ENCODE measurements at regions not wholly inside any gene's neighbourhood (a gene's known extent, or its start where the extent isn't known, plus 50 kb on each side); places are given as distances from the start of the nearest gene placed in this dataset.
"Not testable (repeated sequence)": the region's sequence is repeated elsewhere in the genome, so short reads cannot be mapped to it uniquely, and the experiment has no call there.

DNA sequence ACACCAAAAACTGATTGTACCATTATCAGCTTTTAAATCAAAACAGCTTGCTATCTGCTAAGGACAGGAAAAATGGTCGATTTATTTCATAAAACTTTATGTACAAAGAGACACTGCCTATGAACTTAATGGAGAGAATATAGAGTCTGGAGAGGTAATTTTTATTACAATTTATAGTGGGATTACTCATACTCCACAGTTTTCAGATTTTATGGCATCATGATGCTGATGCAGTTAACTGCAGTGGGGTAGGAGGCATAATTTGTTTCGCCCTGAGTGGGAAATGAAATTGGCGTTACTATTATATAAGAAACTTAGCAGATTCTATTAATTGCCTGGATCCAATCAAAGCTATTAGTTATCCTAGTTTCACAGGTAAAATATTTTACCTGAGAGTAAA lies 301.4 kb downstream of the KLF12 start:
- no peak for DNase-seq

DNA sequence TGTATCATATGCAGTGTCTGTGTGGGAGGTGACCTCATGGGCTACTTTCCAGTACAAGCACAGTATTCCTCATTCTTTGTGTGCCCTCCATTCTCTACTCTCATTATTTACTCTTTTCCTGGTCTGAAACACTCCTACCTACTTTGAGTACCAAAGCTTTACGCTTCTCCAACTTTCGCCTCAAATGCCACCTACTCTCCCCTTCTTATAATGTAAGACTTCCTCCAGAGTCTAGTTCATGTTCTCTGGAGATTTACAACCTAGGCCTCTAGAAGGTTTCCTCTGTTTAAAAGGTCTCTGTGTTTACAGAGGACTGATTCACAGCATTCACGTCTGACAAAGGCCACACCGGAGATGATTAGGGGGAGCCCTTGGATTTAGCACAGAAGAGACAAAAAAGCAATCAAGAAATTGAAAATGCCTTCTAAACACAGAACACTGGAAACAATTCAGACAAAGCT lies 302.0 kb downstream of the KLF12 start:
- DNase-seq: no peak

DNA sequence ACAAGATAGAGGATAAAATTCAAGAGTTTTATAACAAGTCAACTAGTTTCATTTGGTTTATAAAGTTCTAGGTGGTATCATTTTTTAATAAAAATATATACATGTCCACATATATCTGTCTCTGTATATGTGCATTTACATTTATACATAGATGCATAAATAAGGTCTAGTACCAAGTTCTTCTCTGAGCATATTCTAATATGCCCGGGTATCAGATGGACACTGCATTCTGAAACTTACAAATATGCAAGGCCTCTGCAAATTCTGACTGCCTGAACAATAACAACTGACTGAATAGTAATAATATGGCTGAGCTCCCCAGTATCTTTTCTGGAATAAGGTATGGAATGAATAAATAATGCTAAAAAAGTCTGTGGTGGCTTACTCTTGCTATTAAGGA lies 304.8 kb downstream of the KLF12 start:
- DNase-seq: no peak

DNA sequence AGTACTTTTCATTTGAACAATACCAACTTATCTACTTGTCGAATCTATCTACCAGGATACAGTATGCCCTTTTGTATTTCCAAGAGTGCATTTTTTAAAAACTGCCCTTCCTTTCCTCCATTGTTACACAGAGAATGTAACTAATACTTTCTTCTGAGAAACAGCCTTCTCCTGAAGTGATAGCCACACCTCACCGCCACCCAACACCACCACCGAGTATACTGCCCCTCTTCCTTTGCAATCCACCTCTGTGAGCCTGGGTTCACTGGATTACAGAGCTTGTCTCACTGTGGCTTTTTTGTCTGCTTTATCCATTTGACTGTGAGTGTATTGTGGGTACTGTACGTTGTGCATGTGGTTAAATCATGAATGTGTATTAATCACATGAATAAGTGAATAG lies 305.4 kb downstream of the KLF12 start:
- no peak for DNase-seq

DNA sequence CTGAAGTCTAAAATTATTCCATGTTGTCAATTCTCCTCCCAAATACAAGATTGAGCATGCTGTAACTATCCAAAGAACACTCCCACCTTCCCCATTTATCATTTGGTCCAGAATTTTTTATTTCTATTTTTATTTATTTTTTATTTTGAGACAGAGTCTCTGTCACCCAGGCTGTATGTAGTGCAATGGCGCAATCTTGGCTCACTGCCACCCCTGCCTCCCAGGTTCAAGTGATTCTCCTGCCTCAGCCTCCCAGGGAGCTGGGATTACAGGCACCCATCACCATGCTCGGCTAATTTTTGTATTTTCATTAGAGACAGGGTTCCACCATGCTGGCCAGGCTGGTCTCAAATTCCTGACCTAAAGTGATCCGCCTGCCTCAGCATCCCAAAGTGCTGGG lies 306.8 kb downstream of the KLF12 start:
- DNase-seq: no peak

DNA sequence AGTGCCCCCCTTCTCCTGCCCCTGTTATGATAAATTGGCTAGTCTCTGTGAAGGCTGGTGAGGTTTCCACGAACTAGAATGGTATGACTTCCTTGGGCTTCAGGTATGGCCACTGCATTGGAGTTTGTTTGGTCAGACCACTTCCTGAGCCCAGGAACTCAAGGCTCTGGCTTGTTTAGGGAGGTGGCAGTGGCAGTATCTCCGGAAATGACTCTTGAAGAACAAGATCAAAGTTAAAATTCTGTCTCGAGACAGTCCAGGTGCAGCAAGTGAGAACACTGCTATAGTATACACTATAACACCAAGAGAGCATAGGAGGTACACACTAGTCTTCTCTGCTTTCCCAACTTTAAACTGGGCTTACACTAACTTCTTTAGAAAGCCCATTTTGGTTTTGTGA lies 309.1 kb downstream of the KLF12 start:
- no peak for DNase-seq

DNA sequence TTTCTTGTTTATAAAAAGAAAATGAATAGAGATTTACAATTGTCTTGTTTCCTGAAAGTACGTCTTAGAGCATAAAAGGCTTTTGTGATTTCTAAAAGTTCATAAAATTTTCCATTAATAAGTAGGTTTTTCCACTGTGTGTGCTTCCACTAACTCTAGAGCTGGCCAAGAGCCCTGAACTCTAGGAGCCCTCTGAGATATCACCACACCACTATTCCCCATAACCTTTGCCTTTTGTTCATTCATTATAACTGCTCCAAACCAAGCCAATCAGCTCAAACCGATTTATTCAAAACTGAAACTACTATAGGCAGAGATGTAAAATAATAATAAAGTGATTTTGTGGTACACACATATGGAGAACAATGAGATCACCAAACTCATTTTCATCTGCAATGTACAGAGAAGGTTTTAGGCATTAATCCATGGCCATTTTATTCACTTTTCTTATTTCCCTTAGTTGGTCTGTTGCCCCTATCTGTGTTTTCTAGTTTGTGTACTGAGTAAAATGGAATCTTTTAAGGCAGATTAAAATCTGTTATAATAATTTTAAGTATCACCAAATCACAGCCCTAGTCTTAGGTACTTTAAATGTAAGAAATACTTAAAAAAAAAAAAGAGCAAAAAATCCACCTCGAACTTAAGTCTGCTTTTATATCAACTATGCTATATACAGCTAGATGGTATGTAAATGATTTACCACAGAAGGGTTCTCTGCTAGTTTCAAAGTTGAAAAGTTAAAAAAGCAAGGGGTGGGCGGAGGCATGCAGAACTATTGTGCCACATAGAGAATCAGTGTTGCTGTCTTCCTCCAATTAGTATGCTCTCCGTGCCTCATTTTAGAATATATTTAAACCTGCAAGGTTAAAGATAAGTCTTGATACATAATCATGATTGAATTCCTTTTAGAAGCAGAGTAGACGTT lies 311.3 kb downstream of the KLF12 start:
- no peak for DNase-seq

DNA sequence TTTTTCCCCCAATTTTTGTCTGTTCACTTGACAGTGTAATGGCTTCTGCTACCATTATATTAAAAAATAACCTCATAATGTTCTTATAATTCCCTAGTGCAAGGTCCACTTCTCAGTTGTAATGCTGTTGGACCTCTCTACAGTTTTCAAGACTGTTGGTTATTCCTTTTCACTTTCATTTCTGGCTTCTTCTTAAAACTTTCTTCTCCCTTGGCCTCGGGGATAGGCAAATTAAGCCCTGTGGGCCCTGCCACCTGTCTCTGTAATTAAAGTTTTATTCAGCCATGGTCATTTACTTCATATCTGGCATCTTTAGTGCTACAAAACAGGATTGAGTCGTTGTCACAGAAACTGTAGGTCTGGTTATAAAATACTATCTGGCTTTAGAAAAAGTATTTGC lies 313.5 kb downstream of the KLF12 start:
- no peak for DNase-seq

DNA sequence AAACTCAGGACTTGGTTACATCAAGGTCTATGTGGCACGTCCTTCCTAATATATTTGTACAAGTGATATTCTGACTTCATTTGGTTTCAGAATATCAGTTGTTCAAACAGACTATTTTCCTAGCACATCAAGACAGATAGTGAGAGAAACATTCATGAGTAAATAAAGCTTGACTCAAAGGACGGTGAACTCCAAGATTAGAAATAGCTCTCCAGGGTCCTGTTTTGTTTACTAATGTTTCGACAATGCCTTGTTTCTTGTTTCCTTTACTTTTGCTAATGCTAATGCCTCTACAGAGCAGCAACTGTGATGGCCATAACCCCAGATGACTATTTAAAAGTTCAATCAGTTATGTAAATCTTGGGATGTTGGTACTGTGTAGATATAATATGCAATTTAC lies 313.9 kb downstream of the KLF12 start:
- DNase-seq: no peak

DNA sequence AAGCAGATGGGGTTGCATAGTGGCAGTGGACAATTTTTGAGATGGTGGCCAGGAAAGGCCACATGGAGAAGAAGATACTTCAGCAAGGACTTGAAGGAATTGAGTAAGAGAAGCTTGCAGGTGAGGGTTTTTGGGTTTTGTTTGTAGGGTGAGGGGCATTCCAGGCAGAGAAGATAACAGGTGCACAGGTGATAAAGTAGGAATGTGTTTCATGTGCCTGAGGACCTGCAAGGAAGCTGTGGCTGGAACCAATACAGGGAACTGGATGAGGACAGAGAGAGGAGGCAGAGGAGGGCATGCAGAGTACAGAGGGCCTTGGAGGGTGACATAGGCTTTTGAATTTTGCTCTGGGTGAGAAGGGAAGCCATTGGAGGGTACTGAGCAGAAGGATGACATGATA lies 314.5 kb downstream of the KLF12 start:
- no peak for DNase-seq

DNA sequence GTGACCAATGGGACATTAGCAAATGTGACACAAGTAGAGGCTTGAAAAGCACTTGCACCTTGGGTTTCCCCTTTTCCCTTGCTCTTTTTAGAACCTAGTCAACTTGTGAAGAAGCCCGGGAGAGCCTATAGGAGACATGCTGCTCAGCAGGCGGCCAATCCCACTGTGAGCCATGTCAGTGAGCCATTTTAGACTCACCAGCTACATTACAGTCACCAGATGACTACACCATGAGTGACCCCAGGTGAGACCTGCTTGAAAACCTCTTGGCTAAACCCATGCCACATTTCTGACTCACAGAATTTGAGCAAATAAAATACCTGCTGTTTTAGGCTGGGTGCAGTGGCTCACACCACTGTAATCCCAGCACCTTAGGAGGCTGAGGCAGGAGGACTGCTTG lies 317.5 kb downstream of the KLF12 start:
- no peak for DNase-seq

DNA sequence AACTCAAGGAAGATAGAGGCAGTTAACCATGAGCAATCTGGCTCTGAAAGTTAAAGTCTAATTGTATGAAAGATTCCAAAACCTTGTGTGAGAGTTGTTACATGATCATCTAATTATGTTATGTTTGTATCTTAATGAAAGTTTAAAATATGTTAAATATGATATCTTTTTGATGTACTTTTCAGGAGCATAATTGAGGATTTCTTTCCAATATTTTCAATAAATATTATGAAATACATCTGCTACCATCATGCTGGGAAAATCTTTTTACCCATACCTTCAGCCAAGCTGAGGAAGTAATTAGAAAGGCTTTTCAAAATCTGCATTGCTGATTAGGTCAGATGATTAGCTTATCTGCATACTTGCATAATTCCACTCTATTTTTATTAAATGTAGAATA lies 318.4 kb downstream of the KLF12 start:
- no peak for DNase-seq

DNA sequence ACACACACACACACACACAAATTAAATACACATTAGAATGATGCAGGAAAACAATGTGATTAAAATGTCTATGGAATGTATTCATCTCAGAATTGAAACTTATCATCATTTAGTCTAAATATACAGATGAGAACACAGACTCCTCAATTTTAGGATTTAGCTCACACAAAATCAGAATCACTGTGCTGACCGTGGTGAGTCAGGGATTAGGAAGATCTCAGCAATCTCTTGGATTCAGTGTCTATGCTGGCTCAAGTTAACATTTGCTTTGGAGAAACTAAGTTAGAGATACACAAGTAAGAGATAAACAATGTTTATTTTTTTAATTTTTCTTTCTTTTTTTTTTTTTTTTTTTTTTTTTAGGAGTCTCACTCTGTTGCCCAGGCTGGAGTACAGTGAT lies 323.6 kb downstream of the KLF12 start:
- no peak for DNase-seq

DNA sequence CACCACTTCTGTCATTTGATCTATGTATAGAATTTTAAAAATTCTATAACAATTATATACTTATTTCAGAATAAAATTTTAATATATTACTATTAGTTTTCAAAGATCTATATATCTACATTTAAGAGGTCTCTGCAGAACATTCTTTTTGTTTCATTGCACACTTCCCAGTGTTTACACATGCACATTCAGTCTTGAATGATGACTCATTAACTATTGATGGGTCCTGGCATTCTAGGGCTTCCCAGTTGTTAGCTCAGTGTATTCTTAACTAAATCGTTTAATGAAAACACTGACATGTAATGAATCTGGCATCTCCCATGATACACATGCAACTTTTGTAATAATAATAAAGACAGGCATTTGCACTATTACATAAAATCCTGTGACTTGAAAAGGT lies 324.6 kb downstream of the KLF12 start:
- no peak for DNase-seq

DNA sequence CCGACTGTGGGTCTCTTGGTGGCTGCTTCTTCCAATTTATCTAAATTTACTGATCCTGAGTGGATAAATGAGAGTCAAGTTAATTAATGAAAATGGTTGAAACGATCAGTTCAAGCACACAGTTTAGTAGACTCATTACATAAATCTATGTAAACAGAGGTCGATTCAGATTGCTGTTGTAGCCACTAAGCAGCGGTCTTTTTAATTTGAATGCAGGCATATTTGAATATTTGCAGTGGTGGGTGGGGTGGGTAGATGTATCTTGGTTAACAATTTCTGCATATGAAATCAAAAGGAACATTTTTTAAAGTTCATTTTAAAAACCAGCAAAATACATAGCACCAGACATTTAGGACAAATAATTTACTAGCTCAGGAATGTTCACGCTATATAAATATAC lies 325.9 kb downstream of the KLF12 start:
- DNase-seq: no peak

DNA sequence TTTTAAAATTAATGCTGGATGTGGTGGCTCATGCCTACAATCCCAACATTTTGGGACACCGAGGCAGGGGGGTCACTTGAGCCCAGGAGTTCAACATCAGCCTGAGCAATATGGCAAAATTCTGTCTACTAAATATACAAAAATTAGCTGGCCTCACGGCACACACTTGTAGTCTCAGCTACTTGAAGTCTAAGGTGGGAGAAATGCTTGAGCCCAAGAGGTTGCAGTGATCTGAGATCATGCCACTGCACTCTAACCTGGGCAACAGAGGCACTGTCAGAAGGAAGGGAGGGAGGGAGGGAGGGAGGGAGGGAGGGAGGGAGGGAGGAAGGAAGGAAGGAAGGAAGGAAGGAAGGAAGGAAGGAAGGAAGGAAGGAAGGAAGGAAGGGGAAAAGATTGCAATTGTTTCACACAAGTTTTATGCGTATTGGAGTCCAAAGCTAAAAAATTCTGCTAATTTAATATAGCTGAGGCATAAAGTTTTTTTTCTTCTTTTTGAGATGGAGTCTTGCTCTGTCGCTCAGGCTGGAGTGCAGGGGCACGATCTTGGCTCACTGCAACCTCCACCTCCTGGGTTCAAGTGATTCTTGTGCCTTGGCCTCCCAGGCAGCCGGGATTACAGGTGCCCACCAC lies 328.8 kb downstream of the KLF12 start:
- not testable (repeated sequence) for DNase-seq

DNA sequence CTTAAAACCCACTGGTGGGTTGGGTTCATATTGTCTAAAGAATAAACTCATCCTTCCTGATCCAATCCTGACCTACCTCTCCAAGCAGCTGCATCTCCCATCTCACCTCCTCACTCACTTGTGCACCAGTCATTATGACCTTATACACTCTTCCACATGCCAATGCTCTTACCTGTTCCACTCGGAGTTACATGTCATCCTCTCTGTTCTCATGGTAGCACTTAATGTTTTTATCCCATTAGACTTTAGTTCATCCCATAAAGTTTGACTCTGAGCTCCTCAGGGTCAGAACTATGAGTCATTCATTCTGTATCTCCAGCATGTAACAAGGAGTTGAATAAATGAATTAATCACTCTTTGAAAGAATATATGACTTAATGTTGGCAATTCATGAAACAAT lies 330.2 kb downstream of the KLF12 start:
- no peak for DNase-seq

DNA sequence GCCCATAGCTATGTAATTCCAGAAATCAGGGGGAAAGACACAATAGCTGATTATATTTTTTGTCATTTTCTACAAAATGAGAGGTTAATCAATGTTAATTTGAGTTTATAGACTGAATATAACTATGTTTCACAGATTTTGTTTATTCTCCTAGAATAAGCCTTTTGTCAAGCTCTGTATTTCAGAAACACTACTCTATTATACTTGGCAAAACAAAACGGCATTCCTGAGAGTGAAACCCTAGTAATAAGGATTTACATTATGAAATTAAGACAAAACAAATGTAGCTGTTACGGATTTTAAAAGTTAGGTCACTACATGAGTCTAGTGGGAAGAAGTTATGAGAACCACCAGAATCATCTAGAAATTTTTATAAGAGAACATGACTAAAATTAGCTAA lies 334.2 kb downstream of the KLF12 start:
- no peak for DNase-seq

DNA sequence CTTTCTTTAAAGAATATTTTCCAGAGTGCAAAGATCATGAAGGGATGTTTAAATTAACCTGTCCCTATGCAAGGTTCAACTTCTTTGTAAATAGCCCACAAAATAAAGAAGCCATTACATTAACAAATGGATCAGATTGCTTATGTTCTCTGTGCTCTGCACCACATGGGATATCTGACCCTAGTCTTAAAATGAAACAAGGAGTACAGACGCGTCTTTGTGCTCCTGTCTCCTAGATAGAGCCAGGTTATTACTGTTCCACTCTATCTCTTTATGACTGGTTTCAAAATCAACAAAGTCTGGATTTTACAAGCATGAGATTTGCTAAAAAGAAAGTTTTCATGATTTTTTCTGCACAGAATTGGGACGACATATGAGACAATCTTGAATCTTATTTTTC lies 339.4 kb downstream of the KLF12 start:
- no peak for DNase-seq

DNA sequence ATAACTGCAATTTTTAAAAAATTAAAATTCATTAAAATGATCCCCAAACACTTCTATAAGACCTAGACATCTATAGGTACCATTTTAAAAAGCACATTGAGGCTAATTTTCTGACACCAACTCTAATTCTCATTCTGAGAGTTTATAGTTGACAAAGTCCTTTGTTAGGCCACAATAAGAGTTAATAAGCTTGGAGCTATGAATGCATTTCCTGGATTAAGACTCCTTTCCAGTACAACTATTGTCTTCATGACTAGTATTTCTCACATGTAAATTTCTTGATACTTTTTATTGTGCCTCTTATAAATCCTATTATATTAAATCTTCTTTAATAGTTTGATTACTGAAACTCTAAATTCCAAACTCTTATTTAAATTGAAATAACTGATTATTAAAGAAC lies 340.8 kb downstream of the KLF12 start:
- DNase-seq: no peak

DNA sequence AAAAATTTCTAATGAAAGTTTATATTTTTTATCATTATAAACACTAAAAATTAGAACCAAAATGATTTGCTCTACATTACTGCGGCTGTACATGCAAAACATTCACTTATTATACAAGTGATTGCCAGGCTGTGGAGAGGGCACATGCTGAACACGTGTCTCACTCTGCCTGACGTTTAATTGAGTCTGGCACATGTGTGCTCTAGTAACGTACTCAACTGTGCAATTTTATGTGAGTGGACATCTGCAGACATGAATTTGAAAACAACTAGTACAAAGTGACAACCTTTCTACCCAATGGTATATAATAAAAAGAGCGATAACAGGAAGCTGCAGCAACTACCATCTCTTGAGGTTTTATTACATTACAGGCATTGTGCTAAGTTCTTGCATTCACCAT lies 341.4 kb downstream of the KLF12 start:
- no peak for DNase-seq

DNA sequence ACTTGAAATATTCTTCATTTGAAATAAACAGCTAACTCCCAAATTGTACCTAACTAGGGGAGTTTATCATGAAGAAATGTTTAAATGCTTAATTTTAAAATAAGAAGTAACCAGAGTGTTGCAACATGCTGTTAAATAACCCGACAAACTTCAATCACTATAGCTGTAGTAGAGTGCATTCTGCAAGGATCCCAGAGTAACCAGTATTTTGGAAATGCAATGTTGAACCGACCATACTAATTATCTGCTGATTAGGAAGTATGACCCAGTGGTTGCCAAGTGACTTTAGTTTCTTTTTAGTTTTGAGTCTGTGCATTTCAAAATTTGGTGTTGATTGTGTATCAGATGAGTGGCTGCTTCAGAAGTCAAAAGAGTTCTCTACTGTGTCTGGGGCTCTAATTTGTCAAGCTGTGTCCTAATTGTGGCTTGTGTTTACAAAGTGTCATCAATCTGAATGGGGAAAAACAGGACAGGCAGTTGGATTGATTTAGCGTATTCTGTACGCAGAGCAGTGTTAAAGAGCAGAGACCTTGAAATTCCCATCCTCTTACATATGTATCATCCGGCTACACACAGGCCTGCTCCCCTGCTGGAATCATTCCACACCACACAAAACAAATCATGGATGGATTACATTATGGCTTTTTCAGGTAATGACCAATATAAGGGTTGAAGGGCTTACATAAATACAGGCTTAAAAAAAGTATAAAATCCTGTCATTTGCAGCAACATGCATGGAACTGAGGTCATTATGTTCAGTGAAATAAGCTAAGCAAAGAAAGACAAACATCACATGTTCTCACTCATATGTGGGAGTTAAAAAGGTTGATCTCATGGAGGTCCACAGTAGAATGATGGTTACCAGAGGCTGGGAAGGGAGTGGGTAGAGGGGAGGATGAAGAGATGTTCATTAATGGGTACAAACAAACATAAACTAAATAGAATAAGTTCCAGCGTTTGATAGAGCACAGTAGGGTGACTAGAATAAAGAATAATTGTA lies 351.5 kb downstream of the KLF12 start:
- no peak for DNase-seq

DNA sequence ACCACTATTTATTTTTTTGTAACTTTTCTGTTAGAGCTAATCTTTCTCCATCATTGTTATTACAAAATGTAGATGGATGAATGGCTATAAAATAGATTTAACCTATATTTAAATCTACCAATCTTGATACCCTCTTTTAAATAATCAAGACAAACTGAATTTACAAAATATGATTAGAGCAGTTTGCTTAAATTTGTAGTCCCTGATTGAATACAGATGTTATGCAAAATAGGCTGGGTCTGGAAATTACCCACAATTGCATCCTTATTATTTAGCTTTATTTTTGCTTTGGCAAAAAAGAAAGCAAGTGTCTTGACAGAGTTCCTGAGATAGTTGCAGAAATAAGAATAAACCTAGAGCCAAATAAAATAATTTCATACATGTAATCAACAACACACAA lies 352.8 kb downstream of the KLF12 start:
- no peak for DNase-seq
